ENCODE measurements at regions not wholly inside any gene's neighbourhood (a gene's known extent, or its start where the extent isn't known, plus 50 kb on each side); places are given as distances from the start of the nearest gene placed in this dataset.
"Not testable (repeated sequence)": the region's sequence is repeated elsewhere in the genome, so short reads cannot be mapped to it uniquely, and the experiment has no call there.

GRCh38 chr1:177686933-177687332 is 282.9 kb downstream of the SEC16B start:
- Histone ChIP-seq H3K36me3 (ENCODE audit: control insufficient read depth in 2 of 2, insufficient read depth in 2 of 2, low read length in 1 of 2) (no peaks in the 10 kb centered on the region), H3K9me3 (ENCODE audit: control insufficient read depth in 2 of 2, insufficient read depth in 1 of 2, low read depth in 1 of 2, low read length in 1 of 2) (no peaks in the 10 kb centered on the region), H3K27me3 (ENCODE audit: control insufficient read depth in 1 of 2, insufficient read depth in 2 of 2, low read length in 2 of 2) (no peaks in the 10 kb centered on the region), H3K27ac (ENCODE audit: low read depth in 2 of 2, low read length in 1 of 2) (no peak overlapping the region), H3K4me3 (ENCODE audit: low read depth in 1 of 2, low read length in 2 of 2) (no peak overlapping the region), H3K4me1 (ENCODE audit: control insufficient read depth in 2 of 2, insufficient read depth in 2 of 2, low read length in 1 of 2) (no peaks in the 10 kb centered on the region)
- WGBS, 2 donors: 49 to 64% methylated on average over 1 of the region's 1 CpG

- 78 to 88% methylated on average over 1 of the region's 1 CpG for WGBS, 2 donors
- no peak overlapping the region for H3K4me3 ChIP-seq (ENCODE audit: low read depth in 1 of 2, low read length in 2 of 2)
- H3K27ac ChIP-seq (ENCODE audit: low read depth in 2 of 2, low read length in 1 of 2): no peak overlapping the region
- no peaks in the 10 kb centered on the region for H3K27me3 ChIP-seq (ENCODE audit: control insufficient read depth in 1 of 2, insufficient read depth in 2 of 2, low read length in 2 of 2)
- H3K36me3 ChIP-seq (ENCODE audit: control insufficient read depth in 2 of 2, insufficient read depth in 2 of 2, low read length in 1 of 2): no peaks in the 10 kb centered on the region
- H3K9me3 ChIP-seq (ENCODE audit: control insufficient read depth in 2 of 2, insufficient read depth in 1 of 2, low read depth in 1 of 2, low read length in 1 of 2): no peaks in the 10 kb centered on the region
- H3K4me1 ChIP-seq (ENCODE audit: control insufficient read depth in 2 of 2, insufficient read depth in 2 of 2, low read length in 1 of 2): no peaks in the 10 kb centered on the region
These were observed 300.7 kb downstream of the SEC16B start for GRCh38 chr1:177669161-177669560.

GRCh38 chr1:177665935-177666334 is 303.9 kb downstream of the SEC16B start:
- 63 to 64% methylated on average over 2 of the region's 2 CpGs for WGBS, 2 donors
- no peaks in the 10 kb centered on the region for H3K36me3 ChIP-seq (ENCODE audit: control insufficient read depth in 2 of 2, insufficient read depth in 2 of 2, low read length in 1 of 2)

GRCh38 chr1:177664742-177665141 is 305.1 kb downstream of the SEC16B start:
- H3K27me3 ChIP-seq (ENCODE audit: control insufficient read depth in 1 of 2, insufficient read depth in 2 of 2, low read length in 2 of 2); H3K9me3 ChIP-seq (ENCODE audit: control insufficient read depth in 2 of 2, insufficient read depth in 1 of 2, low read depth in 1 of 2, low read length in 1 of 2); H3K27ac ChIP-seq (ENCODE audit: low read depth in 2 of 2, low read length in 1 of 2); H3K4me3 ChIP-seq (ENCODE audit: low read depth in 1 of 2, low read length in 2 of 2); H3K4me1 ChIP-seq (ENCODE audit: control insufficient read depth in 2 of 2, insufficient read depth in 2 of 2, low read length in 1 of 2); H3K36me3 ChIP-seq (ENCODE audit: control insufficient read depth in 2 of 2, insufficient read depth in 2 of 2, low read length in 1 of 2): not testable (repeated sequence)
- WGBS, 2 donors: 56 to 65% methylated on average over 4 of the region's 4 CpGs

More at GRCh38 chr1:177665935-177666334, 303.9 kb downstream of the SEC16B start:
- H3K9me3 ChIP-seq (ENCODE audit: control insufficient read depth in 2 of 2, insufficient read depth in 1 of 2, low read depth in 1 of 2, low read length in 1 of 2): no peaks in the 10 kb centered on the region
- no peaks in the 10 kb centered on the region for H3K27me3 ChIP-seq (ENCODE audit: control insufficient read depth in 1 of 2, insufficient read depth in 2 of 2, low read length in 2 of 2)
- H3K4me3 ChIP-seq (ENCODE audit: low read depth in 1 of 2, low read length in 2 of 2): no peak overlapping the region
- no peak overlapping the region for H3K27ac ChIP-seq (ENCODE audit: low read depth in 2 of 2, low read length in 1 of 2)
- no peaks in the 10 kb centered on the region for H3K4me1 ChIP-seq (ENCODE audit: control insufficient read depth in 2 of 2, insufficient read depth in 2 of 2, low read length in 1 of 2)

- 85 to 93% methylated on average over 5 of the region's 5 CpGs for WGBS, 2 donors
- Histone ChIP-seq H3K9me3 (ENCODE audit: control insufficient read depth in 2 of 2, insufficient read depth in 1 of 2, low read depth in 1 of 2, low read length in 1 of 2) (peaks cover 0 to 3% of the 10 kb centered on the region in 2 donors), H3K36me3 (ENCODE audit: control insufficient read depth in 2 of 2, insufficient read depth in 2 of 2, low read length in 1 of 2) (no peaks in the 10 kb centered on the region), H3K4me1 (ENCODE audit: control insufficient read depth in 2 of 2, insufficient read depth in 2 of 2, low read length in 1 of 2) (no peaks in the 10 kb centered on the region), H3K27me3 (ENCODE audit: control insufficient read depth in 1 of 2, insufficient read depth in 2 of 2, low read length in 2 of 2) (no peaks in the 10 kb centered on the region), H3K4me3 (ENCODE audit: low read depth in 1 of 2, low read length in 2 of 2) (no peak overlapping the region), H3K27ac (ENCODE audit: low read depth in 2 of 2, low read length in 1 of 2) (no peak overlapping the region)
These were observed 309.7 kb downstream of the SEC16B start for GRCh38 chr1:177660188-177660587.

- Histone ChIP-seq H3K36me3 (ENCODE audit: control insufficient read depth in 2 of 2, insufficient read depth in 2 of 2, low read length in 1 of 2) (no peaks in the 10 kb centered on the region), H3K4me3 (ENCODE audit: low read depth in 1 of 2, low read length in 2 of 2) (no peak overlapping the region), H3K4me1 (ENCODE audit: control insufficient read depth in 2 of 2, insufficient read depth in 2 of 2, low read length in 1 of 2) (no peaks in the 10 kb centered on the region), H3K27me3 (ENCODE audit: control insufficient read depth in 1 of 2, insufficient read depth in 2 of 2, low read length in 2 of 2) (no peaks in the 10 kb centered on the region), H3K27ac (ENCODE audit: low read depth in 2 of 2, low read length in 1 of 2) (no peak overlapping the region), H3K9me3 (ENCODE audit: control insufficient read depth in 2 of 2, insufficient read depth in 1 of 2, low read depth in 1 of 2, low read length in 1 of 2) (peaks cover 0 to 3% of the 10 kb centered on the region in 2 donors)
- 75 to 79% methylated on average over 4 of the region's 4 CpGs for WGBS, 2 donors
These were observed 310.6 kb downstream of the SEC16B start for GRCh38 chr1:177659281-177659680.

- no peak overlapping the region for H3K27ac ChIP-seq (ENCODE audit: low read depth in 2 of 2, low read length in 1 of 2)
- H3K36me3 ChIP-seq (ENCODE audit: control insufficient read depth in 2 of 2, insufficient read depth in 2 of 2, low read length in 1 of 2): no peaks in the 10 kb centered on the region
- H3K9me3 ChIP-seq (ENCODE audit: control insufficient read depth in 2 of 2, insufficient read depth in 1 of 2, low read depth in 1 of 2, low read length in 1 of 2): peaks cover 0 to 3% of the 10 kb centered on the region in 2 donors
- H3K27me3 ChIP-seq (ENCODE audit: control insufficient read depth in 1 of 2, insufficient read depth in 2 of 2, low read length in 2 of 2): no peaks in the 10 kb centered on the region
- WGBS, 2 donors: 89 to 91% methylated on average over 3 of the region's 3 CpGs
- H3K4me1 ChIP-seq (ENCODE audit: control insufficient read depth in 2 of 2, insufficient read depth in 2 of 2, low read length in 1 of 2): no peaks in the 10 kb centered on the region
- no peak overlapping the region for H3K4me3 ChIP-seq (ENCODE audit: low read depth in 1 of 2, low read length in 2 of 2)
These were observed 313.3 kb downstream of the SEC16B start for GRCh38 chr1:177656598-177656997.

- Histone ChIP-seq H3K9me3 (ENCODE audit: control insufficient read depth in 2 of 2, insufficient read depth in 1 of 2, low read depth in 1 of 2, low read length in 1 of 2) (no peaks in the 10 kb centered on the region), H3K27ac (ENCODE audit: low read depth in 2 of 2, low read length in 1 of 2) (no peak overlapping the region), H3K4me3 (ENCODE audit: low read depth in 1 of 2, low read length in 2 of 2) (no peak overlapping the region), H3K27me3 (ENCODE audit: control insufficient read depth in 1 of 2, insufficient read depth in 2 of 2, low read length in 2 of 2) (no peaks in the 10 kb centered on the region), H3K4me1 (ENCODE audit: control insufficient read depth in 2 of 2, insufficient read depth in 2 of 2, low read length in 1 of 2) (no peaks in the 10 kb centered on the region), H3K36me3 (ENCODE audit: control insufficient read depth in 2 of 2, insufficient read depth in 2 of 2, low read length in 1 of 2) (no peaks in the 10 kb centered on the region)
- 61 to 72% methylated on average over 3 of the region's 3 CpGs for WGBS, 2 donors
These were observed 318.9 kb downstream of the SEC16B start for GRCh38 chr1:177650947-177651346.

- no peak overlapping the region for H3K27ac ChIP-seq (ENCODE audit: low read depth in 2 of 2, low read length in 1 of 2)
- no peak overlapping the region for H3K4me3 ChIP-seq (ENCODE audit: low read depth in 1 of 2, low read length in 2 of 2)
- no peaks in the 10 kb centered on the region for H3K36me3 ChIP-seq (ENCODE audit: control insufficient read depth in 2 of 2, insufficient read depth in 2 of 2, low read length in 1 of 2)
- no peaks in the 10 kb centered on the region for H3K4me1 ChIP-seq (ENCODE audit: control insufficient read depth in 2 of 2, insufficient read depth in 2 of 2, low read length in 1 of 2)
- H3K9me3 ChIP-seq (ENCODE audit: control insufficient read depth in 2 of 2, insufficient read depth in 1 of 2, low read depth in 1 of 2, low read length in 1 of 2): no peaks in the 10 kb centered on the region
- H3K27me3 ChIP-seq (ENCODE audit: control insufficient read depth in 1 of 2, insufficient read depth in 2 of 2, low read length in 2 of 2): no peaks in the 10 kb centered on the region
- 80 to 85% methylated on average over 6 of the region's 6 CpGs for WGBS, 2 donors
These were observed 321.1 kb downstream of the SEC16B start for GRCh38 chr1:177648731-177649265.

- WGBS, 2 donors: 90 to 91% methylated on average over 1 of the region's 1 CpG
- no peaks in the 10 kb centered on the region for H3K9me3 ChIP-seq (ENCODE audit: control insufficient read depth in 2 of 2, insufficient read depth in 1 of 2, low read depth in 1 of 2, low read length in 1 of 2)
These were observed 321.7 kb downstream of the SEC16B start for GRCh38 chr1:177648138-177648537.

More at GRCh38 chr1:177648138-177648537, 321.7 kb downstream of the SEC16B start:
- no peak overlapping the region for H3K4me3 ChIP-seq (ENCODE audit: low read depth in 1 of 2, low read length in 2 of 2)
- H3K27me3 ChIP-seq (ENCODE audit: control insufficient read depth in 1 of 2, insufficient read depth in 2 of 2, low read length in 2 of 2): no peaks in the 10 kb centered on the region
- H3K4me1 ChIP-seq (ENCODE audit: control insufficient read depth in 2 of 2, insufficient read depth in 2 of 2, low read length in 1 of 2): no peaks in the 10 kb centered on the region
- H3K36me3 ChIP-seq (ENCODE audit: control insufficient read depth in 2 of 2, insufficient read depth in 2 of 2, low read length in 1 of 2): no peaks in the 10 kb centered on the region
- no peak overlapping the region for H3K27ac ChIP-seq (ENCODE audit: low read depth in 2 of 2, low read length in 1 of 2)
